G401.6 (cell line): ENCODE measurements at regions not wholly inside any gene's neighbourhood (a gene's known extent, or its start where the extent isn't known, plus 50 kb on each side); places are given as distances from the start of the nearest gene placed in this dataset.

ENCODE experiments used
- FAIRE-seq: peaks from 2 replicates; lab custom pipeline; 2012; peaks lifted over from hg19 to GRCh38; lab: Jason Lieb, UNC

GRCh38 chr1:187091666-187092065 lies 262.9 kb downstream of the PLA2G4A start:
- no peak for FAIRE-seq

- FAIRE-seq, result no peak
Measured at GRCh38 chr1:187092104-187092503, 263.4 kb downstream of the PLA2G4A start.

- FAIRE-seq, result no peak
Measured at GRCh38 chr1:187096689-187097088, 267.9 kb downstream of the PLA2G4A start.

GRCh38 chr1:187110351-187110750 lies 281.6 kb downstream of the PLA2G4A start:
- FAIRE-seq, result no peak

GRCh38 chr1:187114792-187115191 lies 286.0 kb downstream of the PLA2G4A start:
- FAIRE-seq, result no peak

- no peak for FAIRE-seq
Measured at GRCh38 chr1:187121661-187122060, 292.9 kb downstream of the PLA2G4A start.

- no peak for FAIRE-seq
Measured at GRCh38 chr1:187122566-187122965, 293.8 kb downstream of the PLA2G4A start.

- no peak for FAIRE-seq
Measured at GRCh38 chr1:187129132-187129531, 300.4 kb downstream of the PLA2G4A start.

GRCh38 chr1:187143783-187144182 lies 315.0 kb downstream of the PLA2G4A start:
- no peak for FAIRE-seq

GRCh38 chr1:187146388-187146787 lies 317.6 kb downstream of the PLA2G4A start:
- FAIRE-seq, result no peak

GRCh38 chr1:187151555-187151954 lies 322.8 kb downstream of the PLA2G4A start:
- FAIRE-seq, result no peak

- no peak for FAIRE-seq
Measured at GRCh38 chr1:187153047-187153446, 324.3 kb downstream of the PLA2G4A start.

- no peak for FAIRE-seq
Measured at GRCh38 chr1:187157115-187157514, 328.4 kb downstream of the PLA2G4A start.

GRCh38 chr1:187157552-187157951 lies 328.8 kb downstream of the PLA2G4A start:
- FAIRE-seq, result no peak

GRCh38 chr1:187167555-187167954 lies 338.8 kb downstream of the PLA2G4A start:
- no peak for FAIRE-seq

GRCh38 chr1:187168297-187168696 lies 339.5 kb downstream of the PLA2G4A start:
- FAIRE-seq, result no peak

GRCh38 chr1:187185389-187185788 lies 356.6 kb downstream of the PLA2G4A start:
- FAIRE-seq, result no peak

GRCh38 chr1:187197685-187198084 lies 368.9 kb downstream of the PLA2G4A start:
- FAIRE-seq, result peak; percentile 88

GRCh38 chr1:187203257-187203656 lies 374.5 kb downstream of the PLA2G4A start:
- FAIRE-seq, result no peak

- FAIRE-seq, result no peak
Measured at GRCh38 chr1:187212377-187212776, 383.6 kb downstream of the PLA2G4A start.

- no peak for FAIRE-seq
Measured at GRCh38 chr1:187226396-187226795, 397.6 kb downstream of the PLA2G4A start.

GRCh38 chr1:187228790-187229189 lies 400.0 kb downstream of the PLA2G4A start:
- no peak for FAIRE-seq

- no peak for FAIRE-seq
Measured at GRCh38 chr1:187229496-187229895, 400.7 kb downstream of the PLA2G4A start.

GRCh38 chr1:187234706-187235105 lies 406.0 kb downstream of the PLA2G4A start:
- no peak for FAIRE-seq

GRCh38 chr1:187236199-187236598 lies 407.4 kb downstream of the PLA2G4A start:
- FAIRE-seq, result no peak
